Caki2 (cell line): ENCODE measurements at regions not wholly inside any gene's neighbourhood (a gene's known extent, or its start where the extent isn't known, plus 50 kb on each side); places are given as distances from the start of the nearest gene placed in this dataset.
"Not testable (repeated sequence)": the region's sequence is repeated elsewhere in the genome, so short reads cannot be mapped to it uniquely, and the experiment has no call there.

Source experiments
- DNase-seq: peaks from one replicate; pipeline ENCODE4 v3.0.0-alpha.2; 2015; ENCODE audit warnings: low read depth
- in situ Hi-C: cut with HindIII; loops from 2 replicates; pipeline ENCODE4 v1.10.0; 2016; ENCODE audit warnings: low sequenced_read_pairs, low pct_unique_long_range_greater_than_20kb, mixed read lengths

DNA sequence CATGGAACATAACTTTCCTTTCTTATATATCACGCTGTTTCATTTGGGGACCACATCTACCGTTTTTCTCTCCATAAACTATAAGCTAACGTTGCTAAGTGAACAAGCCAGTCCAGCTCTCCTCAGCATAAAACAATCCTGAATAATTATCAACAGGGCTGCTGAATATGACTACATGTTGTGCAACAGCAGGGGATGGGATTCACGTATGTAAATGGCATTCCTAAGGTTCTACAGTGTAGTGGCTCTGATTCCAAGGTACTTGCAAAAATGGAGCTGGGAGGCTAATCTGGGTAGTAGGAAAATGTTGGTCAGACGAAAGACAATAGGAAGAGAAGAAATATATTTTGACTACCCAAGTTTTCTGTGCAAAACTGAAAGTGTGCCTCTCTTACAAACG is 262.8 kb downstream of the RWDD3 start:
- in situ Hi-C loops, result no loop called here

DNA sequence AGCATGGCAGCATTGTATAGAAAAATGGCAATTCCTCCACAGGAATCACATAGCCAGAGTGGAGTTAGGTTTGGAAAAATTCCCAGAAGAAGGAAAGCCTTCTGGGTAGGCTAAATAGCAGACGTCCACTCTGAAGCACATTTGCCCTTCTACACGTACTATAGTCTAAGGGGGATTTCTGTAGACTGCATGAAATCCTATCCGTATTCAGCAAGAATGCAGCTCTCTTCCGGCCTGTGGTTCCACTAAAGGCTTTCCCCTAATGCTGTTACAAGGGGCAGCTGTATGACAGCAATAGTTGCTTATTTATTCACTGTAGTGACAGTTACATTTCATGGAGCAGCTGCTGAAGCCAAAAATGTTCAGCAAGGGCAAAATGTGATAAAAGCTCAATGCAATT is 263.6 kb downstream of the RWDD3 start:
- in situ Hi-C loops, result no loop called here
- no peak for DNase-seq

More for the DNA sequence above, 262.8 kb downstream of the RWDD3 start:
- no peak for DNase-seq

- no peak for DNase-seq
- in situ Hi-C loops, result no loop called here
Observed at GRCh38 chr1:95503278-95504030, 269.4 kb downstream of the RWDD3 start.

- in situ Hi-C loops, result no loop called here
- no peak for DNase-seq
Observed at GRCh38 chr1:95504321-95504720, 270.3 kb downstream of the RWDD3 start.

DNA sequence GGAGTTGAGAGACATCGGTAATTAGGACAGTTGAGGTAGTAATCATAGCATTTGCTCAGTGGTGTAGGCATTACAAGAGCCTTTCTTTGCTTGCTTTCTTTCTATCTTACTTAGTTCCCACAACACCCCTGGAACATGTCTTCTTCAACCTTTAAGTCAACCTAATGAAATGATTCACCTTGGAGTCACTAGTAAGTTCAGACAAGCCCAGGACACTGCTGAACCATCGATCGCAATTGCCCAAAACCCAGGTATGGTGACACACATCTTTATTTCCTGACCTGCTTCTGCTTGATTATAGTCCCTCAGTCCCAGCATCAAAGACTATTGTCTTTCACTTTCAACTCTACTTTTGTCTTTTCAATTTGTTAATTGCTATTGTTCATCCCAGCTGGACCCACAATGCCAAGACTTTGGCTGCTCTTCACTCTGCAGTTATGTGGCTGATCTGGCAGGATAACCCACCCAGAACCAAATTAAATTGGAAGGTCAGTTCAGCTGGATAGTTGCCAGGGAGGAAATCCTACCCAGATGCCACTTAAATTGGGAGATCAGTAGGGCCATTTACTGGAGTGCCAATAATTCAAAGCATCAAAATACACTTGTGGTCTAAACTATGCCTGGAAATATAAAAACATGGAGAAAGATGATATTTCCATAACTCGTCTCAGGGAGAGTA is 272.9 kb downstream of the RWDD3 start:
- no peak for DNase-seq

GRCh38 chr1:95509989-95510388 is 276.0 kb downstream of the RWDD3 start:
- DNase-seq, result no peak
- in situ Hi-C loops, result no loop called here

More for the DNA sequence above, 272.9 kb downstream of the RWDD3 start:
- in situ Hi-C loops, result no loop called here

DNA sequence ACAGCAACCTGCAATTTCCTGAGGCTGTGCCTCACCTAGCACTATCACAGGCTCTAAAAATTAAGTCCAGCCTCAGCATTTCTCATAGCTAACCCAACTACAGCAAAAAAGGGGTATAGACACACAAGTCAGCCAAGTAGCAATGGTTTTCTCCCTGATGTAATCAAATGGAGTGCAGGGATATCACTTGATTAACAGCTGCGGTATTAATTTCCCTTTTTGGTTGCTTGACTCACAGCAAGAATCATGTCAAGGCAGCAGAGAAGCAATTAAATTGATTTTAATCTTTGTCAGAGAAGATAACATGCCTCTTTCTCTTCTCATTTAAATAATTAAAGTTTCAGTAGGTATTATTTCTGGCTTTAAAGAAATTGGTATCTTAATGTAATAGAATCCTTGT is 278.9 kb downstream of the RWDD3 start:
- DNase-seq, result no peak
- in situ Hi-C loops, result no loop called here

DNA sequence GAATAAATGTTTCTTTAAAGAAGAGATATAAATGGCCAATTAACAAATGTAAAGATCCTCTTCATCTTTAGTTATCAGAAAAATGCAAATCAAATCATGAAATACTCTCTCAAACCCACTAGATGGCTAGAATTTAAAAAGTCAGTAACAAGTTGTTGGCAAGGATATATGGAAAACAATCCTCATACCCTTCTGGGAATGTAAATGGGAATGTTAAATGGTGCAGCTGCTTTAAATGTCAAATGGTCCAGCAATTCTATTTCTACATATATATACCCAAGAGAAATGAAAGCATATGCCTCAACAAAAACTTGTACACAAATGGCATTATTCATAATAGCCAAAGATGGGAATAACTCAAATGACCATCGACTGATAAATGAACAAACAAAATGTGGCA is 283.5 kb downstream of the RWDD3 start:
- no peak for DNase-seq
- in situ Hi-C loops, result no loop called here

DNA sequence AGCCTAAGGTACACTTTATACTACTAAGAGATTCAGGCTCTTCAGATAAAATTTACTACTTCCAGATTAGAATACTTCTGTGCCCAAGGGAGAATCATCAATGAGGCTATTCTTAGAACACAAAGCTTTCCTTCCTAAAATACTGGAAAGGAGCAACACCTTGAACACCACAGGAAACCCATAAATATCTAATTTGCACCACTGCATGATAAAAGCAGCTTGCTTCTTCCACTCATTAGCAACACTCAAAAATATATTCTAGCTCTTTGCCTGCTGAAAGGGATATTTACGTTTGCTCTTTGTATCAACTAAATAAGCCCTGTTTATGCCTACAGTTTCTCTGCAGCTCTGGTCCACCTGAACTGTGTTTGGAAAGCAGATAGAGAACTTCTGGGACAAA is 284.3 kb downstream of the RWDD3 start:
- DNase-seq, result no peak
- in situ Hi-C loops, result no loop called here

GRCh38 chr1:95520390-95520789 is 286.4 kb downstream of the RWDD3 start:
- in situ Hi-C loops, result no loop called here

GRCh38 chr1:95532335-95532734 is 298.3 kb downstream of the RWDD3 start:
- DNase-seq, result no peak
- in situ Hi-C loops, result no loop called here

More at GRCh38 chr1:95520390-95520789, 286.4 kb downstream of the RWDD3 start:
- DNase-seq, result no peak

GRCh38 chr1:95534985-95535384 is 301.0 kb downstream of the RWDD3 start:
- no peak for DNase-seq
- in situ Hi-C loops, result no loop called here

- DNase-seq, result no peak
- in situ Hi-C loops, result no loop called here
Observed at GRCh38 chr1:95535614-95536013, 301.6 kb downstream of the RWDD3 start.

DNA sequence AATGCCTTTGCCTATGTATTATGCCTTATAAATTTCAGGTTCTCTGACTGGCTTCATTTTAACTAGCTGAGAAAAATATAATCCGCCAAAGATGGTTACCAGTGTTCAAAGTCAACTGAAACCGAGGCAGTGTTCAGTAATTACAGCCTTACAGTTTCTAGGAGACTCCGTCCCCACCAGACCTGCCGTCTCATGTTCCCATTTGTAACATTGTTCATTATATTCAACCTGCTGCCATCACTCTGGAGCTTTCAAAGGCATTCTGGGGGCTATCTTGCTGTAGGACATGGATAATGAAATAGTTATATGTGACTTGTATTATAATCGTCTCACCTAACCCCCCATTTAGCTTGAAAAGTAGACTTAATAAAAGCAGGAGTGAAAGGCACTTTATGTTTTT is 302.5 kb downstream of the RWDD3 start:
- no peak for DNase-seq
- in situ Hi-C loops, result no loop called here

DNA sequence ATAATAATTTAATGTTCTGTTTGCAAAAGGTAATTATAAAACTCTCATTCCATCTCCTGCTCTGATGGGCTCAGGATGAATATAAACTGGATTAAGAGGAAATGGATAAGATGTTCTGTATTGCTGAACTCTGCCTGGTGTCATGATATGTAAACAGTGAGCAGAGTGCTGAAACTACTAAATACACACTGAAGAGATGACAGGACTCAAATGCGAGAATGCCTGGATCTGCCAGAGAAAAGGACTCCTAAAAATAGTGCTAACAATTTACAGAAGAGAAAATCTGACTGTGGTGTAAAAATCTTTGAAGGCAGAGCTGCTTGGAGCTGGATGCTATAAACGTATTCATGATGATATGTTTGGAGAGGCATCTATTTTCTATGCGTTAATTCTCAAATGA is 303.2 kb downstream of the RWDD3 start:
- DNase-seq, result no peak
- in situ Hi-C loops, result no loop called here

GRCh38 chr1:95538242-95538641 is 304.2 kb downstream of the RWDD3 start:
- DNase-seq, in situ Hi-C loops: not testable (repeated sequence)

DNA sequence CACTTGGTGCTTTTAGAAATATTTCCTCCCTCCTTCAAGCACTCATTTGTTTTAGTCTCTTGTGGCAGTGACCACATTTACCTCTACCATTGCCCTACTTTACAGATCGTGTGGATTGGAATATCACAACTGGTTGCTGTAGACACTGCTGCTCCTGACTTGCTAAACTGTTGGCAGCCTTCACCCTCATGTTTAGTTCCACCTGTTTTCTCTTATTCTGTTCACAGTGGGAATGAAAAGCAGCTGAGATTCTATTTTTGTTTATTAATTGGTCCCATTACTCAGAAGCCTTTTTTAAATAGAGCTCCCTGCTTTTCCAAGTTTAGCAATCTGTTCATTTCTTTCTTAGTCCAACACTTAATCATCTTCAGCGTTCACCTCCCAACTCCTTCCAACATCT is 308.9 kb downstream of the RWDD3 start:
- no peak for DNase-seq
- in situ Hi-C loops, result no loop called here

GRCh38 chr1:95547005-95547404 is 313.0 kb downstream of the RWDD3 start:
- no peak for DNase-seq
- in situ Hi-C loops, result no loop called here

GRCh38 chr1:95548211-95548610 is 314.2 kb downstream of the RWDD3 start:
- in situ Hi-C loops, result no loop called here
- DNase-seq, result no peak

- in situ Hi-C loops, result no loop called here
Observed at GRCh38 chr1:95551201-95551600, 317.2 kb downstream of the RWDD3 start.

More at GRCh38 chr1:95551201-95551600, 317.2 kb downstream of the RWDD3 start:
- DNase-seq, result no peak
